SIG-M5 treated with dmso at 0.1 percent for 504 hours (cell line): ENCODE measurements at regions not wholly inside any gene's neighbourhood (a gene's known extent, or its start where the extent isn't known, plus 50 kb on each side); places are given as distances from the start of the nearest gene placed in this dataset.

Source experiments
- DNase-seq: peaks from one replicate; lab custom pipeline; 2025; ENCODE audit not compliant: unreplicated experiment; lab: John Stamatoyannopoulos, UW

DNA sequence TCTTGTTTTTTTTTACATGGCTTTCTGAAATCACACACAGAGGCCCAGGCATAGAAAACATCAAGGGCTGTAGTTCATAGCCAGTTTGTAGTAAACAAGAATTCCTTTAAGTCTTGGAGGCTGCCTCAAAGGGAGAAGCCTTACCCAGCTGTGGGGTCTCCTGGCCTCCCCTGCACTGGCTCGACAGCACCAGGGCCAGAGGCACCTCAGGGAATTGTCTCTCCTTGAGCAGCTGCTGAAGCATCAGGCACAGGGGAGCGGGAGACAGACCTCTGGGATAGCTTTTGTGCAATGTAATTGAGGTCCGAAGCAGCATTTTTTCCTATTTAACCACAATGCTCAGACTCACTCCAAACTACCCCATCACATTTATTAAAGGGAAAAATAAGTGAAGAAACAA lies 209.1 kb downstream of the HRH4 start:
- no peak for DNase-seq

GRCh38 chr18:24672165-24672941 lies 211.9 kb downstream of the HRH4 start:
- DNase-seq = no peak

DNA sequence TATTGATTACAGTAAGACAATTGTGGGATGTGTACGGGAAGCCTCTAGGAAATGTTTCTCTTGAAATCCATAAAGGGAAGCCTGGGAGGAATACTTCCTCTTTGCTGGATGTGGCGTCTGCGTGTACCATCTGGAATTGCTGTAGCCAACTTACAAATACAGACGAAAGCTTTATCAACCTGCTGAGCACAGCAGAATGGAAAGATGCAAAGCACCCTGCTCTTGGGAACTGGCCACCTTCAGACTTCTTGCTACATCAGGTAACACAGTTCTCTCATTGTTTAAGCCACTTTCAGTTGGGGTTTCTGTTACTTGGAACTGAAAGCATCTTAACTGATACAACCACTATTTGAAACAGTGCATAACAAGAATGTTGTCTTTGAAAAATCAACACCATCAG lies 213.8 kb downstream of the HRH4 start:
- DNase-seq = no peak

- DNase-seq = no peak
Measured at GRCh38 chr18:24674605-24675004, 214.2 kb downstream of the HRH4 start.

DNA sequence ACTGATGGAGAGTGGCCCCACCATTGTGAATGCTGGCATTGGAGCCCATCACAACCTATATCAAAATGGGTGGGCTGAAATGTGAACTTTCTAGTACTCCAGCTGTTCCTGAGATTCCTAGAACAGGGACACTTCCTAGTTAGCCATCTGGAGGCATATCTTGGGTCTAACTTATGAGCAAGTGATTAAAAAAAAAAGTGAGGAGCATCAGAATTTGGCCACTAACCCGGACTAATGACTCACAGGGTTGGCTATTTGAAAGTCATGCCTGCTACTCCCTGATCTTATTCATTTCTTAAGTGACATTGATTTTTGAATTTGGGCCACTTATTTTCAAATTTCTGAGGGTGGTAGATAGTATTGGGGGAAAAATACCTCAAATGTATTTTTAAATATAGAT lies 216.6 kb downstream of the HRH4 start:
- DNase-seq = no peak

DNA sequence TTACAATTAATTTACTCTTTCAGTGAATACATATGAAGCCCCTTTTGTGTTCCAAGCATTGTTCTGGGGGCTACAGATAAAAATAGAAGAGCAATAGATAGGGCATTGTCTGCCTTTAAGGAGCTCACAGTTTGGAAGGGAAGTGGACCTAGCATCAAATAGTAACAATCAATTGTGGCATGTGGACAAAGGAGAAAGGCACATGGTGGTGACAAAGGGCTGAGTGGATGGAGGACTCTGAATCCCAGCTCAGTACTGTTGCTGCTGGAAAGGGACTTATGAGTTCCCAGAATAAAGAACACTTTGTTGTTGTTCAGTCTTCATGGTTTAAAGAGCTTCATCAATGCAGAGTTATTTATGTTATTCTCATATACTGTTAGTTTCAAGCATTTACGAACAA lies 217.7 kb downstream of the HRH4 start:
- DNase-seq = no peak

- no peak for DNase-seq
Measured at GRCh38 chr18:24678626-24679025, 218.2 kb downstream of the HRH4 start.

DNA sequence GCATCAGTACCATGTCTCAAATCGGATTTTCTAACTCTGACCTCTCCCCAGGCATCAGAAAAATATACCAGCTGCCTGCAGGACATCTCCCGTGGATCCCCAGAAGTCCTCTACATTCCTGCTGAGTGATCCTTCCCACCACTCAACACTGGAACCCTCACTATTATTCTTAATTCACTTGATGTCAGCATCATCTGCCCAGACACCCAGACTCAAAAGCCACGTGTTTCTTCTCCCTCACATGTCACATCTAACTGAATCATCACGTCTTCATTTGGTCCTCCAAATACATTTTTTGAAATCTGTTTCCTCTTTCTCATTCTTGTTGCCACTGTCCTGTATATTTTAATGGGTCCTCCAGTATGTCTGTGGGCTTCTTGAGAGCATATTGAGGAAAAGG lies 218.6 kb downstream of the HRH4 start:
- no peak for DNase-seq

GRCh38 chr18:24683925-24684324 lies 223.5 kb downstream of the HRH4 start:
- DNase-seq = no peak

- no peak for DNase-seq
Measured at GRCh38 chr18:24685254-24685959, 225.0 kb downstream of the HRH4 start.

- DNase-seq = no peak
Measured at GRCh38 chr18:24695168-24695567, 234.7 kb downstream of the HRH4 start.

DNA sequence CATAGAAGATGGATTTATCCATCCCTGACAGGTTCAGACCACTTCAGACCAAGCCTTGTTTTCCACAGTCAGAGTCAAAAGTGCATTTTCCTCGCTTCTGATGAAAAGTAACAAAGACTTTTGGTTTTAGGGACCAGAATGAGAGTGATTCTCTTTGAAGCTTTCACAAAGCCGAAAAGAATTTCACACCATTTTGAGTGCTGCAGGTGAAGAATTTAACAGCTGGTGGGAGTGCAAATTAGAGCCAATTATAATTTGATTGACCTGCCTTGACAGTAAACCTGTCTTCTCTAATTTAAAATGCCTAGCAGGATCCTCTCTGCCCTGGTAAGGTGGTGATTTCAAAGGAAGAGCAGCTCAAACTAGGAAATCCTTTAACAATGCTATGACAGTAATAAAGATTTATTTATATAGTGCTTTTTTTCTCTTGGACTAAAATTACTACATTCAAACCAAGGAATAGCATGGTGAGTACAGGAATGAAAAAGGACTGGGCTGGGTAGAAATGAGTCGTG lies 241.6 kb downstream of the HRH4 start:
- no peak for DNase-seq

DNA sequence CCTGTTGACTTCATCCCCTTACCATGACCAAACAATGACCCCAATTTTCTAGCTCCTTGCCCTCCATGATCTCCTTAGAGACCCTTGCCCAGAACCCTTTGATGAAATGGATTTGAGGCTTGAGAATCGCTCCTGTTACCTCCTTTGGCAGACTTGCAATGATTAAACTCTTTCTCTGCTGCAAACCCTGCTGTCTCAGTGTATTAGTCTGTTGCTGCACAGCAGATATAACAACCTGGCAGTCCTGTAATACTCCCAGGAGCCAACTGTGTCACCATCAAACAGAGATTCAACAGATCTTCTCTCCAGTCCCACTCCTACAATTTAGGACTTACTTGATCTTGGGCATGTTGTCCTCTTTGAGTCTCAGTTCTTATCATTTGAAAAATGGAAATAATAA lies 242.9 kb downstream of the HRH4 start:
- no peak for DNase-seq

DNA sequence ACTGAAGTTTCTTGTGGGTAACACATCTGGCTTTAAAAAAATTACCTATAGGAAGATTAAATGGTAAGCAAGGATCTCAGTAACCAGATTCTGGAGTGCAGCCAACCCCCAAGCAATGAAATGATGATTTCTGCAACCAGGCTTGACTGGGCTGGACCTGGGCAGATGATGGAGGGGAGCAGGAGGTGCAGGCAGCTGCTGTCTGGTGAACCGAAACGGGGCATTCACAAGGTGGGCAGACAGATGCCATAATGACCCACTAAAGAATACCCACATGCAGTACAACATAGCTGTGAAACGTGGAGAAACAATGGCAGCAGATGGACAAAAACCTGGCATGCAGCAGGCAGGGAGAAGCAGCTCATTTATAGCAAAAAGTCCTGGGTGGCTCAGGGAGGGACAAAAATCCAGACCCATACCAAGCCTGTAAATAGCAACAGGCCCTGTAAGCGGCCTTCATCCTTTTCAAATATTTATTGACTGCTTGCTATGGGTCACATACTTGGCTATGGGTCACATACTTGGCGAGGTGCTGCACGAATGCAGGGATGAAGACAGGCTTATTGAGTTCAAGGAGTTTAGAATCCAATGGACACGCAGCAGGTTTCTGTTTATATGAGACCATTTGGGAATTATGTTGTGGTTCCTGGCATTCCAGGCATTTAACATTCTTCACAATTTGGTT lies 244.7 kb downstream of the HRH4 start:
- no peak for DNase-seq

DNA sequence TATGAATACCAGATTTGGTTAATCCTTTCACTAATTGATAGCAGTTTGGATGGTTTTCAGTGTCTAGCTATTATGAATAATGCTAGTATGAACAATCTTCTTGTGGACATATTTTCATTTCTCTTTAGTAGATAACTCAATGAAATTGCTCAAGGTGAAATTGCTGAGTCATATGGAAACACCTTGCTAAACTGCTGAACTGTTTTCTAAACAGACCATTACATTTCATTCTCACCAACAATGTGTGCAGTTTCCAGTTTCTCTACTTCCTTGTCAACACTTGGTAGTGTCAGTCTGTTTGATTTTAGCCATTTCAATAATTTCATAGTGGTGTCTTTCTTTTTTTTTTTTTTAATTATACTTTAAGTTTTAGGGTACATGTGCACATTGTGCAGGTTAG lies 250.0 kb downstream of the HRH4 start:
- no peak for DNase-seq

DNA sequence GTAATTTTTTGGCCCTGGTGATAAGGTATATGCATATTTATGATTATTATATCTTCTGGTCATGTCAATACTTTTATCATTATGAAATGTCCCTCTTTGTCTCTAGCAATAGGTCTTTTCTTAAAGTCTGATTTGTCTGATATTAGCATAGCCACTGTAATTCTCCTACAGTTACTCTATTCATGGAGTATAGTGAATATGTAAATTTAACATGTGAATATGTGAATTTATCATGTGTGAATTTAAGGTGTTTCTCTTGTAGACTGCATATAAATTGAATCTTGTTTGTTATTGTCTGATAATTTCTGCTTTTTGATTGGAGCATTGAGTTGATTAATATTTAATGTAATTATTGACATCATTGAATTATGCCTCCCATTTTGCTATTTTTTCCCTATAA lies 259.4 kb downstream of the HRH4 start:
- no peak for DNase-seq

GRCh38 chr18:24721388-24721787 lies 261.0 kb downstream of the HRH4 start:
- DNase-seq = no peak

- DNase-seq = no peak
Measured at GRCh38 chr18:24725644-24726415, 265.4 kb downstream of the HRH4 start.

DNA sequence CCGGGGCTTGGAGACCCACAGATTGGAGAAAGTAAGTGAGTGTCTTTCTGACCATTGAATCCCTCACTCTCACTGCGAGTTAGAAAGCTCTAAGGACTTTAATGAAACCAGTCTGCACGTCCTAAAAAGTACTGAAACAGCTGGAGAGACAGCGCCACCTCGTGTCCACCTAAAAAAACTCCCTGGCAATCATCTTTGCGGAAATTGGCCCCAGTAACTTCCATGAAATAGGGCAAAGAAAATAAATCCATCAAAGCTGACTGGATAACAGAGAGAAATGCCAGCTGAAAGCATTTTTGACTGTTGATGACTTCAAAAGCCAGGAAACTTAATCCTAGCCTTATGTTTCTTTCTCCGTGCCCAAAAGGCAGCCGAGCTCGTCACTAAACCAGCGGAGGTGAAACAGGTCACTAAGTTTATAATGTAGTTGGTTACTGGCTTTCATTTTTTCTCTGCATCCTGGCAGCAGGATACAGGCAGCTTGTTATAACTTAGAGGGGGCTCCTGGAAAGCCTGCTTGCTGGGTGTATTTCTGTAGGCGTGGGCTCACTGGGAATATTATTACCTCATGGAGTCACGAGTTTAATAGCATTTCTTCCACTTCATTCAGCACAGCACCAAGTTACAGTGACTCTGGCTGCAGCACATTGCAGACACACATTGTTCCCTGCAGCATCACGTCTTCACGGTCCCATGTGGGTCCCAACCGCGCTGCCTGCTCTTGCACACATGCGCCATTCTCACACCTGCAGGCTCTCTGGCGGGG lies 266.5 kb downstream of the HRH4 start:
- peak; percentile 63 for DNase-seq

DNA sequence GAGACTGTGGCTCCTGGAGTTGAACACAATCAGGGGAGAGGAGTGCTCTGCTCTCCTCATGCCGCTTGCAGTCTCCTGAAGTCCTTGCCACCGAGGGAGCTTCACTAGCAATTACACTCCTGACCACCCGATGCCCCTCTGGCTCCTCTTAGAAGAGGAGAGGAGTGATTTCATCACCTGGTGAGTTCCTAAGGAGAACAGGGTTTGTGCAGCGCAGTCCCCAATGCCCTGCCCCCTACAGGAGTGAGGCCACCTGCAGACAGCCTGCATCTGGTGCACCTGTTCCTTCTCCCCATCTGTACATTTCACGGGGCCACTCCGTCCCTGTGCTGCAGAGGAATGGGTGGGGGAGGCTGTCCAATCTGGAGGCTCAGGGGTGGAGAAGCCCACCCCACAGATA lies 267.2 kb downstream of the HRH4 start:
- no peak for DNase-seq
